H1 (cell line): ENCODE measurements at regions not wholly inside any gene's neighbourhood (a gene's known extent, or its start where the extent isn't known, plus 50 kb on each side); places are given as distances from the start of the nearest gene placed in this dataset.
A peak's percentile ranks its signal among the peaks of the same experiment; 100 is the strongest.

Experiments used
- CTCF ChIA-PET: fragments of 300-600 bp; sonication (Branson Sonifier 250); formaldehyde crosslinking; loops from one replicate; lab custom pipeline; 2021; ENCODE audit not compliant: partially characterized antibody; lab: Charles Lee
- POLR2A ChIA-PET: fragments of 300-600 bp; sonication (Branson Sonifier 250); formaldehyde crosslinking; loops from one replicate; lab custom pipeline; 2021; ENCODE audit warnings: inconsistent platforms; ENCODE audit not compliant: partially characterized antibody; lab: Charles Lee
- DNase-seq, 2 experiments: peaks; one replicate each; pipeline versions ENCODE4 v3.0.0 to v3.0.0-alpha.2; 2010 to 2022; ENCODE audit warnings: low spot score in 2 of 2, low read depth in 1 of 2, mixed read lengths in 1 of 2
- FAIRE-seq: peaks from 2 replicates; lab custom pipeline; 2011; peaks lifted over from hg19 to GRCh38; lab: Jason Lieb, UNC
- H2AFZ ChIP-seq: 2 replicates; pipeline ENCODE4 v1.8.1; 2012; ENCODE audit warnings: low read length, inconsistent platforms
- H2AK5ac ChIP-seq: 2 replicates; pipeline ENCODE4 v1.6.1; 2013; ENCODE audit warnings: low read depth, low read length
- H2BK120ac ChIP-seq: replicated peaks from 2 replicates; pipeline ENCODE3; 2013; ENCODE audit warnings: low read depth, low read length, inconsistent platforms
- H2BK12ac ChIP-seq: 2 replicates; pipeline ENCODE4 v1.6.1; 2013; ENCODE audit warnings: low read depth, low read length
- H2BK15ac ChIP-seq: 2 replicates; pipeline ENCODE4 v1.6.1; 2013; ENCODE audit warnings: low read length
- H2BK20ac ChIP-seq: 2 replicates; pipeline ENCODE4 v1.6.1; 2013; ENCODE audit warnings: low read length
- H2BK5ac ChIP-seq: 2 replicates; pipeline ENCODE4 v1.6.1; 2013; ENCODE audit warnings: low read depth, low read length
- H3K14ac ChIP-seq: 2 replicates; pipeline ENCODE4 v1.6.1; 2013; ENCODE audit warnings: inconsistent platforms; ENCODE audit not compliant: insufficient read length
- H3K18ac ChIP-seq: 2 replicates; pipeline ENCODE4 v1.6.1; 2013; ENCODE audit warnings: low read length; ENCODE audit errors: extremely low read depth
- H3K23ac ChIP-seq: 2 replicates; pipeline ENCODE4 v1.6.1; 2013; ENCODE audit warnings: inconsistent platforms; ENCODE audit not compliant: insufficient read length
- H3K23me2 ChIP-seq: 2 replicates; pipeline ENCODE4 v1.6.1; 2013; ENCODE audit warnings: low read depth, low read length
- H3K27ac ChIP-seq: 2 replicates; pipeline ENCODE4 v1.6.1; 2011; ENCODE audit warnings: low read depth, low read length, inconsistent platforms
- H3K27me3 ChIP-seq, 4 experiments: replicated peaks in 1 of 4; 1 replicate in 1 of 4; 2 replicates in 3 of 4; pipeline versions ENCODE4 v1.6.1 to v1.8.1; 2011 to 2013; ENCODE audit warnings: low read length in 3 of 4, mild to moderate bottlenecking in 3 of 4, inconsistent platforms in 2 of 4, mixed read lengths in 2 of 4, moderate library complexity in 1 of 4; ENCODE audit not compliant: control insufficient read depth in 3 of 4, insufficient read depth in 3 of 4; ENCODE audit errors: extremely low read depth in 1 of 4
- H3K36me3 ChIP-seq, 4 experiments: 2 replicates each; pipeline versions ENCODE4 v1.6.1 to v1.8.1; 2011 to 2013; ENCODE audit warnings: mild to moderate bottlenecking in 4 of 4, low read length in 3 of 4, moderate library complexity in 2 of 4, control low read depth in 1 of 4, inconsistent platforms in 1 of 4; ENCODE audit not compliant: insufficient read depth in 4 of 4, control insufficient read depth in 2 of 4
- H3K4ac ChIP-seq: replicated peaks from 2 replicates; pipeline ENCODE3; 2013; ENCODE audit warnings: low read length, low read depth, mixed read lengths, inconsistent platforms; ENCODE audit not compliant: insufficient read length
- H3K4me1 ChIP-seq, 4 experiments: replicated peaks in 1 of 4; 1 replicate in 1 of 4; 2 replicates in 3 of 4; pipeline versions ENCODE4 v1.6.1 to v1.8.1; 2011 to 2013; ENCODE audit warnings: low read length in 3 of 4, inconsistent platforms in 2 of 4, mixed read lengths in 1 of 4; ENCODE audit not compliant: insufficient read depth in 4 of 4, control insufficient read depth in 3 of 4
- H3K4me2 ChIP-seq, 2 experiments: 2 replicates each; pipeline versions ENCODE4 v1.6.1 to v1.8.1; 2011 to 2013; ENCODE audit warnings: low read depth in 2 of 2, low read length in 2 of 2, control low read depth in 1 of 2, inconsistent platforms in 1 of 2, mild to moderate bottlenecking in 1 of 2; ENCODE audit not compliant: insufficient read depth in 1 of 2
- H3K4me3 ChIP-seq, 4 experiments: fragments of 200-600, 300-600 bp in 1 of 4; sonication (generic), shearing (Covaris generic), sonication (Bioruptor Twin) in 1 of 4; 2 replicates each; pipeline versions ENCODE4 v1.5.1 to v1.8.1; 2011 to 2016; ENCODE audit warnings: low read length in 4 of 4, low read depth in 3 of 4, control low read depth in 2 of 4, inconsistent platforms in 2 of 4, mild to moderate bottlenecking in 2 of 4, mixed read lengths in 1 of 4, moderate library complexity in 1 of 4; ENCODE audit not compliant: insufficient read depth in 2 of 4; ENCODE audit errors: extremely low read depth in 1 of 4
- H3K56ac ChIP-seq: replicated peaks from 2 replicates; pipeline ENCODE3; 2013; ENCODE audit warnings: low read depth, mild to moderate bottlenecking, mixed read lengths, low read length, inconsistent platforms; ENCODE audit not compliant: insufficient read length
- H3K79me1 ChIP-seq: 2 replicates; pipeline ENCODE4 v1.6.1; 2013; ENCODE audit warnings: low read depth, low read length, control low read depth
- H3K79me2 ChIP-seq, 2 experiments: 2 replicates each; pipeline versions ENCODE4 v1.6.1 to v1.8.1; 2012 to 2013; ENCODE audit warnings: low read length in 2 of 2, mild to moderate bottlenecking in 2 of 2, inconsistent platforms in 1 of 2; ENCODE audit not compliant: insufficient read depth in 2 of 2, control insufficient read depth in 1 of 2
- H3K9ac ChIP-seq, 4 experiments: replicated peaks in 1 of 4; 1 replicate in 1 of 4; 2 replicates in 3 of 4; pipeline versions ENCODE4 v1.6.1 to v1.8.1; 2011 to 2013; ENCODE audit warnings: low read depth in 3 of 4, low read length in 3 of 4, control low read depth in 2 of 4, mild to moderate bottlenecking in 2 of 4, moderate library complexity in 2 of 4, inconsistent platforms in 1 of 4; ENCODE audit errors: extremely low read depth in 1 of 4
- H3K9me3 ChIP-seq, 2 experiments: 2 replicates each; pipeline versions ENCODE4 v1.6.1 to v1.8.1; 2012 to 2013; ENCODE audit warnings: mild to moderate bottlenecking in 2 of 2, moderate library complexity in 2 of 2, control low read depth in 1 of 2, inconsistent platforms in 1 of 2, low read depth in 1 of 2, low read length in 1 of 2, mixed read lengths in 1 of 2; ENCODE audit not compliant: insufficient read depth in 2 of 2
- H4K20me1 ChIP-seq, 2 experiments: replicated peaks in 1 of 2; 2 replicates each; pipeline versions ENCODE3 to v1.8.1; 2011 to 2013; ENCODE audit warnings: inconsistent platforms in 2 of 2, low read length in 2 of 2, mild to moderate bottlenecking in 1 of 2; ENCODE audit not compliant: insufficient read depth in 2 of 2, control insufficient read depth in 1 of 2
- H4K5ac ChIP-seq: 2 replicates; pipeline ENCODE4 v1.6.1; 2013; ENCODE audit warnings: low read length, low read depth, mixed read lengths, inconsistent platforms; ENCODE audit not compliant: insufficient read length
- H4K8ac ChIP-seq: 2 replicates; pipeline ENCODE4 v1.8.0; 2013; ENCODE audit warnings: mild to moderate bottlenecking, moderate library complexity, low read length, inconsistent platforms; ENCODE audit not compliant: insufficient read depth; ENCODE audit errors: extremely low read depth
- H4K91ac ChIP-seq: replicated peaks from 2 replicates; pipeline ENCODE3; 2013; ENCODE audit warnings: low read length, mixed read lengths, inconsistent platforms; ENCODE audit not compliant: insufficient read length
- CHD2 ChIP-seq: IDR thresholded peaks from 2 replicates; pipeline ENCODE4 v1.6.1; 2012; ENCODE audit warnings: low read length, improper control_type of control experiment
- GABPA ChIP-seq: IDR thresholded peaks from 2 replicates; pipeline ENCODE4 v1.6.1; 2011; ENCODE audit warnings: mild to moderate bottlenecking, low read length, moderate library complexity, borderline replicate concordance; ENCODE audit not compliant: insufficient read depth
- RAD21 ChIP-seq, 2 experiments: IDR thresholded peaks in 1 of 2; conservative IDR thresholded peaks in 1 of 2; 2 replicates each; pipeline ENCODE4 v1.6.1; 2011; ENCODE audit warnings: low read depth in 2 of 2, low read length in 2 of 2, improper control_type of control experiment in 1 of 2, inconsistent platforms in 1 of 2, mild to moderate bottlenecking in 1 of 2, moderate library complexity in 1 of 2
- SAP30 ChIP-seq: fragments of 300-600 bp; sonication (generic); IDR thresholded peaks from 2 replicates; pipeline ENCODE4 v1.7.1; 2012; ENCODE audit warnings: low read length, moderate library complexity, mild to moderate bottlenecking, inconsistent platforms; ENCODE audit not compliant: insufficient read depth, insufficient replicate concordance
- WGBS, 2 experiments: shearing (Covaris generic) in 1 of 2; methylation state at CpG; one replicate each; pipeline versions ENCODE4 v1.1.6 to v1.1.7; 2013 to 2015; ENCODE audit warnings: low lambda C conversion rate in 2 of 2, mixed read lengths in 2 of 2, inconsistent platforms in 1 of 2, low coverage in 1 of 2, missing lambda C conversion rate in 1 of 2; ENCODE audit not compliant: insufficient replicate concordance in 2 of 2, insufficient coverage in 1 of 2, insufficient read length in 1 of 2; ENCODE audit errors: extremely low coverage in 1 of 2, missing lambda C conversion rate in 1 of 2; 5-methylcytosine and 5-hydroxymethylcytosine counted together
- TF ChIP-seq, protein P1 (sequence below): IDR thresholded peaks from 2 replicates; pipeline ENCODE4 v1.6.1; 2012; ENCODE audit warnings: inconsistent platforms
- TF ChIP-seq, protein P2 (sequence below), 3 experiments: IDR thresholded peaks; 1 replicate in 2 of 3; 2 replicates in 1 of 3; pipeline versions ENCODE4 v1.5.1 to v1.6.1; 2011; ENCODE audit warnings: low read length in 3 of 3, mild to moderate bottlenecking in 3 of 3, inconsistent platforms in 2 of 3, low read depth in 1 of 3, moderate library complexity in 1 of 3; ENCODE audit not compliant: insufficient read depth in 1 of 3; ENCODE audit errors: control extremely low read depth in 1 of 3

DNA sequence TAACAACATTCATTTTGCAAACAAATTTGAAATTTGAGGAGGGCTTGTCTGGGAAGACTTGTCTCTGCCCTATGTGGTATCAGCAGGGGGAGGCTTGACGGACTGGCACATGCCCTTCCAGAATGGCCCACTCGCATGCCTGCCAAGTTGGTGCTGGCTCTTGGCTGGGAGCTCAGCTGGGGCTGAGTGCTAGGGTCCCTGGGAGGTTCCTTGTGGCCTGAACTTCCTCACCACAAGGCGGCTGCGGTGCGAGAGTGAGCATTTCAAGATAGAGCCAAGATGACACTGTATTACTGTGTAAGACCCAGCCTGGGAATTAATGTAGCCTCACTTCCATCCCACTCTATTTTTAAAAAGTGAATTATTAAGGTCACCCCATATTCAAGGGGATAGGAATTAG lies 271.6 kb upstream of the PLEKHG7 start:
- Histone ChIP-seq H3K4ac (no peak overlapping the region), H3K14ac (no peak overlapping the region), H2BK20ac (no peak overlapping the region), H3K56ac (no peak overlapping the region), H2BK12ac (no peak overlapping the region), H3K4me1 (peaks cover 0 to 3% (median 0%) of the 10 kb centered on the region in 4 experiments; a peak in 1 of 7 replicates), H3K79me2 (no peaks in the 10 kb centered on the region), H4K20me1 (no peaks in the 10 kb centered on the region), H3K9me3 (no peaks in the 10 kb centered on the region; a peak in 1 of 4 replicates), H3K79me1 (no peaks in the 10 kb centered on the region), H3K27me3 (no peaks in the 10 kb centered on the region), H3K27ac (no peak overlapping the region), H3K4me3 (no peak overlapping the region), H2AFZ (no peak overlapping the region), H4K5ac (no peak overlapping the region), H4K8ac (no peak overlapping the region), H3K23ac (no peak overlapping the region), H4K91ac (no peak overlapping the region), H3K4me2 (no peak overlapping the region), H2BK5ac (no peak overlapping the region), H3K36me3 (no peaks in the 10 kb centered on the region), H2BK15ac (no peak overlapping the region), H3K9ac (no peak overlapping the region), H2BK120ac (no peak overlapping the region), H3K18ac (no peak overlapping the region), H2AK5ac (no peak overlapping the region), H3K23me2 (no peaks in the 10 kb centered on the region; the same call in 1 of the 2 replicates)
- DNase-seq (no peak), FAIRE-seq (no peak)
- ChIA-PET POLR2A (no interaction called here), CTCF (interaction anchor here (0.8 to 1.2 kb wide), 2 partner anchors 23 to 138 kb away, joined by 3 to 5 read pairs; no protein-coding TSS in a partner anchor)
- 94% methylated on average over 5 of the region's 5 CpGs; no CpG with 5 or more reads in 1 of the 2 experiments for WGBS, 2 experiments
- TF ChIP-seq, protein P1, sequence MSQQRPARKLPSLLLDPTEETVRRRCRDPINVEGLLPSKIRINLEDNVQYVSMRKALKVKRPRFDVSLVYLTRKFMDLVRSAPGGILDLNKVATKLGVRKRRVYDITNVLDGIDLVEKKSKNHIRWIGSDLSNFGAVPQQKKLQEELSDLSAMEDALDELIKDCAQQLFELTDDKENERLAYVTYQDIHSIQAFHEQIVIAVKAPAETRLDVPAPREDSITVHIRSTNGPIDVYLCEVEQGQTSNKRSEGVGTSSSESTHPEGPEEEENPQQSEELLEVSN, result no peak
- no peak for TF ChIP-seq CHD2
- TF ChIP-seq SAP30, result no peak
- TF ChIP-seq GABPA, result no peak
- TF ChIP-seq RAD21 (IDR thresholded peaks at IDR 0.05 in 1 of 2, conservative IDR thresholded peaks at IDR 0.05 in 1 of 2; ENCODE audit: low read depth in 2 of 2, low read length in 2 of 2), result peak; percentile 33 to 45; a peak in 3 of 4 replicates
- TF ChIP-seq, protein P2, sequence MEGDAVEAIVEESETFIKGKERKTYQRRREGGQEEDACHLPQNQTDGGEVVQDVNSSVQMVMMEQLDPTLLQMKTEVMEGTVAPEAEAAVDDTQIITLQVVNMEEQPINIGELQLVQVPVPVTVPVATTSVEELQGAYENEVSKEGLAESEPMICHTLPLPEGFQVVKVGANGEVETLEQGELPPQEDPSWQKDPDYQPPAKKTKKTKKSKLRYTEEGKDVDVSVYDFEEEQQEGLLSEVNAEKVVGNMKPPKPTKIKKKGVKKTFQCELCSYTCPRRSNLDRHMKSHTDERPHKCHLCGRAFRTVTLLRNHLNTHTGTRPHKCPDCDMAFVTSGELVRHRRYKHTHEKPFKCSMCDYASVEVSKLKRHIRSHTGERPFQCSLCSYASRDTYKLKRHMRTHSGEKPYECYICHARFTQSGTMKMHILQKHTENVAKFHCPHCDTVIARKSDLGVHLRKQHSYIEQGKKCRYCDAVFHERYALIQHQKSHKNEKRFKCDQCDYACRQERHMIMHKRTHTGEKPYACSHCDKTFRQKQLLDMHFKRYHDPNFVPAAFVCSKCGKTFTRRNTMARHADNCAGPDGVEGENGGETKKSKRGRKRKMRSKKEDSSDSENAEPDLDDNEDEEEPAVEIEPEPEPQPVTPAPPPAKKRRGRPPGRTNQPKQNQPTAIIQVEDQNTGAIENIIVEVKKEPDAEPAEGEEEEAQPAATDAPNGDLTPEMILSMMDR (IDR thresholded peaks at IDR 0.05; ENCODE audit: control extremely low read depth in 1 of 3, insufficient read depth in 1 of 3, low read depth in 1 of 3, low read length in 3 of 3), result peak in 2 of 3 experiments; percentile 37 to 38; a peak in 2 of 4 replicates
